ENCODE measurements at regions not wholly inside any gene's neighbourhood (a gene's known extent, or its start where the extent isn't known, plus 50 kb on each side); places are given as distances from the start of the nearest gene placed in this dataset.

DNA sequence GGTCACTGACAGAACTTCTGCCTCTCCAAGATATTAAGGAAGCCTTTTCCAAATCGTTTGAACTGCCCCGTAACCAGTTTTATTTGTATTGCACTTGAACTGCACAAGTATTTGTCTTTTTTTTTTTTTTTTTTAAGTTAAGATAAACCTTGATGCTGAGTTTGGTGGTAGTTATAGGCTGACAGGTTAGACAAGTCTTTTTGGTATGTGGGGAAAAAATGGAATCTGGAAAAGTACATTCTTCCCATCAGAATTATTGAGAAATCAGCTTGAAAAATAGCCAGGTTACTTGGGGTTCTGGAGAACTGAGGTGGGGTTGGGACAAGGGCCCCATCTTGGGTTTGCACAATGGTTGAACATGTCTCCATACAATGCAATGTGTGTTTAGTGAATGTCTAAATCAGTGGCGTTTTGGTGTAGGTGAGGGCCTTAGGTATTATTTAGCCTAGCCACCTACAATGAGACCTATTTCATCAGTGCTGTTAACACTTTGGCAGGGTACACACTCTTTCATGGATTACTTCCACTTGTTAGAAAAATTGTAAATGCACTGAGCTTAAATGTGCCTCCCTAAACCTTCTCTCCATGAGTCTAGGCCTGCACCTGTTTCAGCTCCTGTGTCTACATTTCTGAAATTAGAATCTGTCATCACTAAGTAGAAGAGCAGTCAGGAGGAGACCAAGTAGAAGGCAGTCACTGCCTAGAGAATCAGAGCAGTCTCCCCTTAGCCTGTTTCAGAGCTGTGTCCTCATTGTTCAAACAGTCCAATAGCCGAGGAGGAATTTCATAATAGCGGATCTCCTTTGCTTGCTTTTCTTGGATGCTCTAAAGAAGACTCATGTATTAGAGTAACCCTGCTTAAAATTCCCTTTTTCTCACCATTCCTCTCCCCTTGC, 140.0 kb upstream of the HMHB1 start:
- Histone ChIP-seq H3K27ac (no peak overlapping the region), H3K4me1 (no peaks in the 10 kb centered on the region), H3K4me3 (no peak overlapping the region), H3K36me3 (no peaks in the 10 kb centered on the region), H3K9me3 (no peaks in the 10 kb centered on the region), H3K27me3 (no peaks in the 10 kb centered on the region)
- DNase-seq (ENCODE audit: extremely low spot score in 2 of 2) = no peak
- TF ChIP-seq, protein P1, sequence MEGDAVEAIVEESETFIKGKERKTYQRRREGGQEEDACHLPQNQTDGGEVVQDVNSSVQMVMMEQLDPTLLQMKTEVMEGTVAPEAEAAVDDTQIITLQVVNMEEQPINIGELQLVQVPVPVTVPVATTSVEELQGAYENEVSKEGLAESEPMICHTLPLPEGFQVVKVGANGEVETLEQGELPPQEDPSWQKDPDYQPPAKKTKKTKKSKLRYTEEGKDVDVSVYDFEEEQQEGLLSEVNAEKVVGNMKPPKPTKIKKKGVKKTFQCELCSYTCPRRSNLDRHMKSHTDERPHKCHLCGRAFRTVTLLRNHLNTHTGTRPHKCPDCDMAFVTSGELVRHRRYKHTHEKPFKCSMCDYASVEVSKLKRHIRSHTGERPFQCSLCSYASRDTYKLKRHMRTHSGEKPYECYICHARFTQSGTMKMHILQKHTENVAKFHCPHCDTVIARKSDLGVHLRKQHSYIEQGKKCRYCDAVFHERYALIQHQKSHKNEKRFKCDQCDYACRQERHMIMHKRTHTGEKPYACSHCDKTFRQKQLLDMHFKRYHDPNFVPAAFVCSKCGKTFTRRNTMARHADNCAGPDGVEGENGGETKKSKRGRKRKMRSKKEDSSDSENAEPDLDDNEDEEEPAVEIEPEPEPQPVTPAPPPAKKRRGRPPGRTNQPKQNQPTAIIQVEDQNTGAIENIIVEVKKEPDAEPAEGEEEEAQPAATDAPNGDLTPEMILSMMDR (IDR thresholded peaks at IDR 0.05) = no peak
- TF ChIP-seq POLR2AphosphoS5 (IDR thresholded peaks at IDR 0.05; ENCODE audit: insufficient read depth in 1 of 2, low read depth in 1 of 2) (no peak), POLR2A (IDR thresholded peaks at IDR 0.05) (no peak)
- intact Hi-C loops (cut with DNase I) = no loop called here

DNA sequence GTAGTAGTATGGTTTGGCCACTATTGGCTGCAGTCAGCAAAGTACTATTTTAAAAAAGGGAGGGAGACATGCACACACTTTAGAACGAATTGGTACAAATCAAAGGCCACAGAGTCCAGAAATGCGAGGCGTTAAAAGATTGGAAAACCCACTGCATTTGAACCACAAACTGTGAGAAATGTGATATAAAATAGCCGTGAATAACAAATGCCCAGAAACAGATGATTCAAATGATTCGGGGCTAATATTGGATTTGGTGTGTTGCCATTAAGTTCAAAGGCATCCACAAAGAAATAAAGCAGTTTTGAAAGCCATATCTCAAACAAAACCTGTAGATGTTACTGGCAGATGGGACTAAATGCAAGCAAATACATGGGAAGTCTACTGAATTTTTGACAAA, 140.9 kb upstream of the HMHB1 start:
- Histone ChIP-seq H3K27me3 (no peaks in the 10 kb centered on the region), H3K4me1 (no peaks in the 10 kb centered on the region), H3K4me3 (no peak overlapping the region), H3K36me3 (no peaks in the 10 kb centered on the region), H3K9me3 (no peaks in the 10 kb centered on the region), H3K27ac (no peak overlapping the region)
- intact Hi-C loops (cut with DNase I) = no loop called here
- no peak for DNase-seq (ENCODE audit: extremely low spot score in 2 of 2)
- TF ChIP-seq POLR2AphosphoS5 (IDR thresholded peaks at IDR 0.05; ENCODE audit: insufficient read depth in 1 of 2, low read depth in 1 of 2) (no peak), POLR2A (IDR thresholded peaks at IDR 0.05) (no peak)
- TF ChIP-seq, protein P1 (IDR thresholded peaks at IDR 0.05) = no peak

DNA sequence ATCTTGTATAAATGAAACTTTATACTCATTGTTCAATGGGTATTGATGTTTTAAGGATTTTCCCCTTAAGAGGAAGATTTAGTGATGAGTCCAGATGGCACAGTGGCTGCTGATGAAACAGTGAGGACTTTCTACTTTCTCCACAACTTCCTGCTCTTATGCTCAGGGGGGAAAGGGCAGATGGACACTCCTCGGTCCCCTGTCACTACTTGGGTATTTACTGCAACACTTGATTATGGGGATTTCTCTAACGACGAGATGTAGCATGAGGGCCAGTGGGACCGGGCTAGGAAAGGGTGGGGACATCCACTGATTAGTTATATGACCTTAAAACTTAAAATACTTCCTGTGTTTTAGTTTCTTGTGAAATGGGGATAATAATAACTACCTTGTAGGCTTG, 146.1 kb upstream of the HMHB1 start:
- Histone ChIP-seq H3K36me3 (no peaks in the 10 kb centered on the region), H3K9me3 (no peaks in the 10 kb centered on the region), H3K27ac (no peak overlapping the region), H3K4me1 (no peaks in the 10 kb centered on the region), H3K27me3 (no peaks in the 10 kb centered on the region), H3K4me3 (no peak overlapping the region)
- intact Hi-C loops (cut with DNase I) = no loop called here
- no peak for TF ChIP-seq POLR2A (IDR thresholded peaks at IDR 0.05)
- no peak for DNase-seq (ENCODE audit: extremely low spot score in 2 of 2)

DNA sequence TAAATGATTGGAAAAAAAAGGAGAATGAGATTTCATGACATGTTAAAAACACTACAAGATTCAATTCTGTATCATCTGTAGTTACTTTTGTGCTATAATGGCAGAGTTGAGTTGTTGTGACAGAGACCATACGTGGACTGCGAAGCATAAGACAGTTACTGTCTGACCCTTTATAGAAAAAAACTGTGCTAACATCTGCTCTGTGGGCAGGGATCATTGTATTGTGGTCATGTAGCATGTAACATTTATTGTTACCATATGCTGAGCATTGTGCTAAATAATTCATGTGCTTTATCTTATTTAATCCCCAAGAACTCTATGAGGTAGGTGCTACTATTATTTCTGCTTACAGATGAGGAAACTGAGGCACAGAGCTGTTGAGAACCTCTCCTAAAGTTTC, 147.3 kb upstream of the HMHB1 start:
- Histone ChIP-seq H3K36me3 (no peaks in the 10 kb centered on the region), H3K27ac (no peak overlapping the region), H3K4me1 (no peaks in the 10 kb centered on the region), H3K27me3 (no peaks in the 10 kb centered on the region), H3K4me3 (no peak overlapping the region), H3K9me3 (no peaks in the 10 kb centered on the region)
- TF ChIP-seq POLR2AphosphoS5 (IDR thresholded peaks at IDR 0.05; ENCODE audit: insufficient read depth in 1 of 2, low read depth in 1 of 2) = no peak
- TF ChIP-seq, protein P1 (IDR thresholded peaks at IDR 0.05) = no peak
- TF ChIP-seq POLR2A (IDR thresholded peaks at IDR 0.05) = no peak
- intact Hi-C loops (cut with DNase I) = no loop called here
- DNase-seq (ENCODE audit: extremely low spot score in 2 of 2) = no peak

DNA sequence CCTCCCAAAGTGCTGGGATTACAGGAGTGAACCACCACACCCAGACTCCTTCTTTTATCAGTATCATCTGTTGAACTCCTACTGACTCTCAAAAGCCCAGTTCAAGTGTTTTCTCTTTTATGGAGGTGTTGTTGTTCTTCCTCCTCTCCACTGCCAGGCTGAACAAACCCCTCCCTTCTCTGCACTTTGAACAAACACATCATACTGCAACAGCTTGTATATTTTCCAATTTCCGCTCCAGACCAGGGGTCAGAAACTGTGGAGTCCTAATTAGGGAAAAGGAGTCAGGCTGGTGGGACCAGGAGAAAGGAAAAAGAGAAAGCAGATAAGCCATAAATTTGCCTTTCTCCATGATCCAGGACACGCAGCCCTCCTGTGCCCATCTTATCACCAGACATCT, 148.1 kb upstream of the HMHB1 start:
- Histone ChIP-seq H3K9me3 (no peaks in the 10 kb centered on the region), H3K27ac (no peak overlapping the region), H3K36me3 (no peaks in the 10 kb centered on the region), H3K27me3 (no peaks in the 10 kb centered on the region), H3K4me3 (no peak overlapping the region), H3K4me1 (no peaks in the 10 kb centered on the region)
- intact Hi-C loops (cut with DNase I) = no loop called here
- no peak for DNase-seq (ENCODE audit: extremely low spot score in 2 of 2)
- TF ChIP-seq POLR2A (IDR thresholded peaks at IDR 0.05) = no peak
- TF ChIP-seq, protein P1 (IDR thresholded peaks at IDR 0.05) = no peak
- TF ChIP-seq POLR2AphosphoS5 (IDR thresholded peaks at IDR 0.05; ENCODE audit: insufficient read depth in 1 of 2, low read depth in 1 of 2) = no peak
